GM10266 (cell line): ENCODE measurements at regions not wholly inside any gene's neighbourhood (a gene's known extent, or its start where the extent isn't known, plus 50 kb on each side); places are given as distances from the start of the nearest gene placed in this dataset.

Experiments used
- DNase-seq: peaks from one replicate; pipeline ENCODE4 v3.0.0; 2012; ENCODE audit errors: extremely low spot score
- CTCF ChIP-seq: IDR thresholded peaks from 2 replicates; pipeline ENCODE4 v1.5.1; 2012; ENCODE audit warnings: mild to moderate bottlenecking, low read depth; ENCODE audit not compliant: control insufficient read depth, insufficient read depth; ENCODE audit errors: missing control alignments

GRCh38 chr2:83661711-83662110, 797.4 kb downstream of the SUCLG1 start:
- no peak for TF ChIP-seq CTCF
- no peak for DNase-seq

- DNase-seq = no peak
- no peak for TF ChIP-seq CTCF
These were observed 804.9 kb downstream of the SUCLG1 start for GRCh38 chr2:83654091-83654611.

- TF ChIP-seq CTCF = no peak
- DNase-seq = no peak
These were observed 808.2 kb downstream of the SUCLG1 start for GRCh38 chr2:83650898-83651297.

GRCh38 chr2:83650161-83650560, 808.9 kb downstream of the SUCLG1 start:
- DNase-seq = no peak
- no peak for TF ChIP-seq CTCF

GRCh38 chr2:83640506-83640905, 818.6 kb downstream of the SUCLG1 start:
- no peak for TF ChIP-seq CTCF
- DNase-seq = no peak

- no peak for DNase-seq
- TF ChIP-seq CTCF = no peak
These were observed 825.7 kb downstream of the SUCLG1 start for GRCh38 chr2:83633423-83633822.

- no peak for TF ChIP-seq CTCF
- no peak for DNase-seq
These were observed 828.7 kb downstream of the SUCLG1 start for GRCh38 chr2:83630351-83630750.
